Activated CD4-positive, alpha-beta T cell treated with anti-CD3 and anti-CD28 coated beads, Interleukin-2, amount 10 ng/mL, durations not matched to agents 7 days and 5 days (primary cell): ENCODE measurements at regions not wholly inside any gene's neighbourhood (a gene's known extent, or its start where the extent isn't known, plus 50 kb on each side); places are given as distances from the start of the nearest gene placed in this dataset.

Source experiments
- CTCF ChIA-PET: fragments of 350-600 bp; sonication (Branson Sonifier 250); formaldehyde crosslinking; loops from one replicate; lab custom pipeline; 2021; ENCODE audit warnings: antibody characterized with exemption; lab: Charles Lee
- POLR2A ChIA-PET: fragments of 350-600 bp; sonication (Branson Sonifier 250); formaldehyde crosslinking; loops from one replicate; lab custom pipeline; 2021; ENCODE audit warnings: antibody characterized with exemption; lab: Charles Lee
- DNase-seq: peaks from one replicate; pipeline ENCODE4 v3.0.0-alpha.2; 2020
- H3K27ac Mint-ChIP-seq: one replicate; pipeline ENCODE4 v1.8.0; 2021; ENCODE audit warnings: mild to moderate bottlenecking, moderate library complexity, mixed read lengths
- H3K27me3 Mint-ChIP-seq: one replicate; pipeline ENCODE4 v1.8.0; 2021; ENCODE audit warnings: mixed read lengths
- H3K36me3 Mint-ChIP-seq: one replicate; pipeline ENCODE4 v1.8.0; 2021; ENCODE audit warnings: low read depth, mixed read lengths
- H3K4me1 Mint-ChIP-seq: one replicate; pipeline ENCODE4 v1.8.0; 2021; ENCODE audit warnings: mixed read lengths
- H3K4me3 Mint-ChIP-seq: one replicate; pipeline ENCODE4 v1.8.0; 2021; ENCODE audit warnings: mild to moderate bottlenecking, moderate library complexity, mixed read lengths
- H3K9me3 Mint-ChIP-seq: one replicate; pipeline ENCODE4 v1.8.0; 2021; ENCODE audit warnings: mixed read lengths

GRCh38 chr18:72410399-72410798 is 133.7 kb downstream of the CBLN2 start:
- ChIA-PET CTCF (no interaction called here), POLR2A (no interaction called here)
- Mint-ChIP-seq H3K4me3 (no peak overlapping the region), H3K4me1 (no peaks in the 10 kb centered on the region), H3K36me3 (no peaks in the 10 kb centered on the region), H3K27ac (no peak overlapping the region), H3K27me3 (no peaks in the 10 kb centered on the region), H3K9me3 (peaks cover 5% of the 10 kb centered on the region)
- DNase-seq: no peak

- peaks cover 5% of the 10 kb centered on the region for H3K9me3 Mint-ChIP-seq
- CTCF ChIA-PET: no interaction called here
- no peak for DNase-seq
- no peaks in the 10 kb centered on the region for H3K4me1 Mint-ChIP-seq
- no peak overlapping the region for H3K4me3 Mint-ChIP-seq
- no peaks in the 10 kb centered on the region for H3K36me3 Mint-ChIP-seq
- no peak overlapping the region for H3K27ac Mint-ChIP-seq
- POLR2A ChIA-PET: no interaction called here
- no peaks in the 10 kb centered on the region for H3K27me3 Mint-ChIP-seq
Measured at GRCh38 chr18:72409903-72410302, 134.2 kb downstream of the CBLN2 start.

GRCh38 chr18:72407048-72407447 is 137.1 kb downstream of the CBLN2 start:
- peaks cover 5% of the 10 kb centered on the region for H3K9me3 Mint-ChIP-seq

GRCh38 chr18:72391951-72392350 is 152.2 kb downstream of the CBLN2 start:
- Mint-ChIP-seq H3K9me3 (no peaks in the 10 kb centered on the region), H3K27me3 (no peaks in the 10 kb centered on the region), H3K27ac (no peak overlapping the region), H3K36me3 (no peaks in the 10 kb centered on the region), H3K4me3 (no peak overlapping the region), H3K4me1 (no peaks in the 10 kb centered on the region)
- ChIA-PET POLR2A (no interaction called here), CTCF (no interaction called here)
- no peak for DNase-seq

More at GRCh38 chr18:72407048-72407447, 137.1 kb downstream of the CBLN2 start:
- POLR2A ChIA-PET: no interaction called here
- Mint-ChIP-seq H3K4me3 (no peak overlapping the region), H3K27ac (no peak overlapping the region), H3K36me3 (no peaks in the 10 kb centered on the region), H3K27me3 (no peaks in the 10 kb centered on the region), H3K4me1 (no peaks in the 10 kb centered on the region)
- CTCF ChIA-PET: no interaction called here
- no peak for DNase-seq

GRCh38 chr18:72391427-72391826 is 152.7 kb downstream of the CBLN2 start:
- Mint-ChIP-seq H3K4me3 (no peak overlapping the region), H3K36me3 (no peaks in the 10 kb centered on the region), H3K27me3 (no peaks in the 10 kb centered on the region), H3K4me1 (no peaks in the 10 kb centered on the region), H3K9me3 (no peaks in the 10 kb centered on the region), H3K27ac (no peak overlapping the region)
- DNase-seq: no peak
- ChIA-PET CTCF (no interaction called here), POLR2A (no interaction called here)

- H3K27me3 Mint-ChIP-seq: no peaks in the 10 kb centered on the region
- DNase-seq: no peak
- H3K9me3 Mint-ChIP-seq: peaks cover 4% of the 10 kb centered on the region
- no peak overlapping the region for H3K27ac Mint-ChIP-seq
- H3K4me1 Mint-ChIP-seq: no peaks in the 10 kb centered on the region
- H3K36me3 Mint-ChIP-seq: no peaks in the 10 kb centered on the region
- POLR2A ChIA-PET: no interaction called here
- CTCF ChIA-PET: no interaction called here
- no peak overlapping the region for H3K4me3 Mint-ChIP-seq
Measured at GRCh38 chr18:72378016-72378415, 166.1 kb downstream of the CBLN2 start.

GRCh38 chr18:72376256-72376655 is 167.9 kb downstream of the CBLN2 start:
- POLR2A ChIA-PET: no interaction called here

GRCh38 chr18:72375618-72376017 is 168.5 kb downstream of the CBLN2 start:
- no peaks in the 10 kb centered on the region for H3K4me1 Mint-ChIP-seq
- DNase-seq: no peak
- H3K4me3 Mint-ChIP-seq: no peak overlapping the region
- ChIA-PET POLR2A (no interaction called here), CTCF (no interaction called here)
- H3K27ac Mint-ChIP-seq: no peak overlapping the region
- no peaks in the 10 kb centered on the region for H3K27me3 Mint-ChIP-seq
- H3K9me3 Mint-ChIP-seq: peaks cover 6% of the 10 kb centered on the region
- H3K36me3 Mint-ChIP-seq: no peaks in the 10 kb centered on the region

More at GRCh38 chr18:72376256-72376655, 167.9 kb downstream of the CBLN2 start:
- no peak for DNase-seq
- no peak overlapping the region for H3K27ac Mint-ChIP-seq
- H3K4me3 Mint-ChIP-seq: no peak overlapping the region
- peaks cover 6% of the 10 kb centered on the region for H3K9me3 Mint-ChIP-seq
- H3K27me3 Mint-ChIP-seq: no peaks in the 10 kb centered on the region
- H3K36me3 Mint-ChIP-seq: no peaks in the 10 kb centered on the region
- CTCF ChIA-PET: no interaction called here
- no peaks in the 10 kb centered on the region for H3K4me1 Mint-ChIP-seq

- Mint-ChIP-seq H3K36me3 (no peaks in the 10 kb centered on the region), H3K4me3 (no peak overlapping the region), H3K27ac (no peak overlapping the region), H3K4me1 (no peaks in the 10 kb centered on the region), H3K9me3 (peaks cover 3% of the 10 kb centered on the region), H3K27me3 (no peaks in the 10 kb centered on the region)
- POLR2A ChIA-PET: no interaction called here
- CTCF ChIA-PET: no interaction called here
- no peak for DNase-seq
Measured at GRCh38 chr18:72372076-72372475, 172.1 kb downstream of the CBLN2 start.

GRCh38 chr18:72368308-72368707 is 175.8 kb downstream of the CBLN2 start:
- ChIA-PET CTCF (no interaction called here), POLR2A (no interaction called here)
- Mint-ChIP-seq H3K27me3 (no peaks in the 10 kb centered on the region), H3K4me3 (no peak overlapping the region), H3K36me3 (no peaks in the 10 kb centered on the region), H3K27ac (no peak overlapping the region), H3K4me1 (no peaks in the 10 kb centered on the region), H3K9me3 (peaks cover 3% of the 10 kb centered on the region)
- no peak for DNase-seq

- peaks cover 3% of the 10 kb centered on the region for H3K9me3 Mint-ChIP-seq
- ChIA-PET CTCF (no interaction called here), POLR2A (no interaction called here)
- H3K4me3 Mint-ChIP-seq: no peak overlapping the region
- no peaks in the 10 kb centered on the region for H3K36me3 Mint-ChIP-seq
- no peak overlapping the region for H3K27ac Mint-ChIP-seq
- no peaks in the 10 kb centered on the region for H3K4me1 Mint-ChIP-seq
- DNase-seq: no peak
- no peaks in the 10 kb centered on the region for H3K27me3 Mint-ChIP-seq
Measured at GRCh38 chr18:72360634-72361033, 183.5 kb downstream of the CBLN2 start.

GRCh38 chr18:72342933-72343332 is 201.2 kb downstream of the CBLN2 start:
- ChIA-PET POLR2A (no interaction called here), CTCF (no interaction called here)
- no peaks in the 10 kb centered on the region for H3K9me3 Mint-ChIP-seq
- no peak overlapping the region for H3K27ac Mint-ChIP-seq
- no peak for DNase-seq
- H3K4me3 Mint-ChIP-seq: no peak overlapping the region
- H3K36me3 Mint-ChIP-seq: no peaks in the 10 kb centered on the region
- H3K27me3 Mint-ChIP-seq: no peaks in the 10 kb centered on the region
- H3K4me1 Mint-ChIP-seq: no peaks in the 10 kb centered on the region

GRCh38 chr18:72339976-72340375 is 204.2 kb downstream of the CBLN2 start:
- no peaks in the 10 kb centered on the region for H3K9me3 Mint-ChIP-seq
- no peak overlapping the region for H3K4me3 Mint-ChIP-seq
- no peaks in the 10 kb centered on the region for H3K4me1 Mint-ChIP-seq
- POLR2A ChIA-PET: no interaction called here
- no peak overlapping the region for H3K27ac Mint-ChIP-seq
- no peak for DNase-seq
- H3K27me3 Mint-ChIP-seq: no peaks in the 10 kb centered on the region
- CTCF ChIA-PET: no interaction called here
- no peaks in the 10 kb centered on the region for H3K36me3 Mint-ChIP-seq

GRCh38 chr18:72336786-72337185 is 207.4 kb downstream of the CBLN2 start:
- Mint-ChIP-seq H3K36me3 (no peaks in the 10 kb centered on the region), H3K4me3 (no peak overlapping the region), H3K9me3 (no peaks in the 10 kb centered on the region), H3K27ac (no peak overlapping the region), H3K4me1 (no peaks in the 10 kb centered on the region), H3K27me3 (no peaks in the 10 kb centered on the region)
- no peak for DNase-seq
- ChIA-PET CTCF (no interaction called here), POLR2A (no interaction called here)
